GM10266 (cell line): ENCODE measurements at regions not wholly inside any gene's neighbourhood (a gene's known extent, or its start where the extent isn't known, plus 50 kb on each side); places are given as distances from the start of the nearest gene placed in this dataset.
"Not testable (repeated sequence)": the region's sequence is repeated elsewhere in the genome, so short reads cannot be mapped to it uniquely, and the experiment has no call there.

Experiments
- DNase-seq: peaks from one replicate; pipeline ENCODE4 v3.0.0; 2012; ENCODE audit errors: extremely low spot score
- CTCF ChIP-seq: IDR thresholded peaks from 2 replicates; pipeline ENCODE4 v1.5.1; 2012; ENCODE audit warnings: mild to moderate bottlenecking, low read depth; ENCODE audit not compliant: control insufficient read depth, insufficient read depth; ENCODE audit errors: missing control alignments

- no peak for TF ChIP-seq CTCF
- no peak for DNase-seq
Measured at GRCh38 chr4:156293657-156294297, 340.1 kb upstream of the CTSO start.

- DNase-seq = no peak
- no peak for TF ChIP-seq CTCF
Measured at GRCh38 chr4:156291317-156291716, 337.7 kb upstream of the CTSO start.

- TF ChIP-seq CTCF = no peak
- DNase-seq = no peak
Measured at GRCh38 chr4:156290811-156291210, 337.1 kb upstream of the CTSO start.

DNA sequence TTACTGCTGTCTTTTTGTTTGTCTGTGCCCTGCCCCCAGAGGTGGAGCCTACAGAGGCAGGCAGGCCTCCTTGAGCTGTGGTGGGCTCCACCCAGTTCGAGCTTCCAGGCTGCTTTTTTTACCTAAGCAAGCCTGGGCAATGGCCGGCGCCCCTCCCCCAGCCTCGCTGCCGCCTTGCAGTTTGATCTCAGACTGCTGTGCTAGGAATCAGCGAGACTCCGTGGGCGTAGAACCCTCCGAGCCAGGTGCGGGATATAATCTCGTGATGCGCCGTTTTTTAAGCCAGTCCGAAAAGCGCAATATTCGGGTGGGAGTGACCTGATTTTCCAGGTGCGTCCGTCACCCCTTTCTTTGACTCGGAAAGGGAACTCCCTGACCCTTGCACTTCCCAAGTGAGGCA is 336.4 kb upstream of the CTSO start:
- DNase-seq = not testable (repeated sequence)

DNA sequence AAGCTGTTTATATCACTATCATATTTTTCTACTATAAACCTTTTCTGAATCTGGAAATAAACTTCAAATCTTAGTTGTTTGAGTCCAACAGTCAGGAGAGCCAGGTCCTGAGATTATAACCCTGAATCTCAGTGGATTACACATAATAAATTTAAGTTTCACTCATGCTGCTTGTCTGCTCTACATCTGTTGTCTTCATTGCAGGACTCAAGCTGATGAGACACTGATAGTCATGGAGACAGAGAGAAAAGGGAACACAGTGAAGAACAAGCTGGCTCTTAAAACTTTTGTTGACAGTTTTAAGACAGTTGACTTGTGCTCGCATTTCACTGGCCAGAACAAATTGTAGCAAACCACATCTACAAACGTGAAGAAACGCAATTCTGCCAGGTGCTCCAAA is 327.0 kb upstream of the CTSO start:
- TF ChIP-seq CTCF = no peak
- DNase-seq = no peak

GRCh38 chr4:156265407-156265806 is 311.7 kb upstream of the CTSO start:
- no peak for DNase-seq
- TF ChIP-seq CTCF = no peak

- no peak for DNase-seq
- TF ChIP-seq CTCF = no peak
Measured at GRCh38 chr4:156261230-156261629, 307.6 kb upstream of the CTSO start.
